Heart left ventricle (tissue), 16 donors: ENCODE measurements at regions not wholly inside any gene's neighbourhood (a gene's known extent, or its start where the extent isn't known, plus 50 kb on each side); places are given as distances from the start of the nearest gene placed in this dataset.

Experiments
- ATAC-seq, 4 donors: fragments of 200-7000 bp; cut with Tn5 transposase; one replicate each; pipeline ENCODE4 v1.9.1; 2020 to 2022; ENCODE audit warnings: moderate library complexity in 4 of 4, mild to moderate bottlenecking in 3 of 4, moderate number of reproducible peaks in 1 of 4
- DNase-seq, 5 donors: peaks; one replicate each; pipeline ENCODE4 v3.0.0-alpha.2; 2020
- H3K27ac ChIP-seq, 12 donors: fragments of 200-600 bp; sonication (generic) in 4 of 12; one replicate each; pipeline versions ENCODE4 v1.5.0 to v1.8.0; 2016 to 2022; ENCODE audit warnings: mild to moderate bottlenecking in 2 of 12
- H3K27me3 ChIP-seq, 9 donors: fragments of 200-600 bp; sonication (generic) in 2 of 9; one replicate each; pipeline versions ENCODE4 v1.5.1 to v1.8.0; 2016 to 2022; ENCODE audit warnings: mild to moderate bottlenecking in 3 of 9
- H3K36me3 ChIP-seq, 9 donors: fragments of 200-600 bp; sonication (generic) in 2 of 9; one replicate each; pipeline versions ENCODE4 v1.5.0 to v1.8.0; 2018 to 2022; ENCODE audit warnings: mild to moderate bottlenecking in 2 of 9
- H3K4me1 ChIP-seq, 12 donors: fragments of 200-600 bp; sonication (generic) in 4 of 12; one replicate each; pipeline versions ENCODE4 v1.5.0 to v1.8.0; 2016 to 2022; ENCODE audit warnings: mild to moderate bottlenecking in 3 of 12
- H3K4me3 ChIP-seq, 12 donors: fragments of 200-600 bp; sonication (generic) in 4 of 12; one replicate each; pipeline versions ENCODE4 v1.5.0 to v1.8.0; 2017 to 2022; ENCODE audit warnings: mild to moderate bottlenecking in 9 of 12, moderate library complexity in 4 of 12
- H3K9me3 ChIP-seq, 12 donors: fragments of 200-600 bp; sonication (generic) in 4 of 12; one replicate each; pipeline versions ENCODE4 v1.5.0 to v1.8.0; 2016 to 2022; ENCODE audit warnings: mild to moderate bottlenecking in 1 of 12
- CTCF ChIP-seq, 12 donors: fragments of 200-600 bp; sonication (generic) in 4 of 12; IDR thresholded peaks; one replicate each; pipeline versions ENCODE4 v1.5.0 to v1.8.0; 2018 to 2022; ENCODE audit warnings: antibody characterized with exemption in 12 of 12, mild to moderate bottlenecking in 5 of 12
- POLR2A ChIP-seq, 2 donors: fragments of 450-650 bp; IDR thresholded peaks; one replicate each; pipeline ENCODE4 v1.6.1; 2017; ENCODE audit warnings: antibody characterized with exemption in 2 of 2, mild to moderate bottlenecking in 2 of 2, moderate library complexity in 2 of 2
- WGBS, 4 donors: extraction: QIAGEN DNeasy Blood & Tissue Kit in 2 of 4; methylation state at CpG; one replicate each; pipeline versions ENCODE4 v1.1.5 to v1.1.7; 2013 to 2018; 5-methylcytosine and 5-hydroxymethylcytosine counted together
- intact Hi-C, 10 donors: fragments of 100-400 bp; cut with DNase I; formaldehyde crosslinking; loops; one replicate each; pipeline versions ENCODE4 v1.11.1 to v1.14.2; 2022
- donor health status: ischemic (EF 13 %, LVEDD 7.1; RV severe dilation, severe dysfunction).
- donor health status: healthy with polysubstance abuse.
- donor health status: DM: no; HTN: yes; CAD: no.
- donor health status: DM: no; HTN: no; CAD: no.
- donor health status: ischemic (EF 25% LVEDD 6.9; RV normal size, moderate dysfunction).
- donor health status: ischemic (EF 25% LVEDD 5.7; RV mildly dilated, moderate dysfunction).
- donor health status: healthy.
- donor health status: DM: yes; HTN: yes; CAD: no.
- donor health status: ischemic (EF 35%, LVEDD 5.7; RV mildly dilated, moderate dysfunction).
- donor health status: nonischemic (EF 11% LVEDD 7.7; RV severe dilation, severe dysfunction).
- donor health status: DM: yes; HTN: yes; CAD: no.
- donor health status: PGD.
- donor health status: ischemic (EF 29% LVEDD 5.4; RV normal size, mild dysfunction).
- donor health status: nonischemic (EF 23%, LVEDD 6.1; RV moderate dilation, normal function).

DNA sequence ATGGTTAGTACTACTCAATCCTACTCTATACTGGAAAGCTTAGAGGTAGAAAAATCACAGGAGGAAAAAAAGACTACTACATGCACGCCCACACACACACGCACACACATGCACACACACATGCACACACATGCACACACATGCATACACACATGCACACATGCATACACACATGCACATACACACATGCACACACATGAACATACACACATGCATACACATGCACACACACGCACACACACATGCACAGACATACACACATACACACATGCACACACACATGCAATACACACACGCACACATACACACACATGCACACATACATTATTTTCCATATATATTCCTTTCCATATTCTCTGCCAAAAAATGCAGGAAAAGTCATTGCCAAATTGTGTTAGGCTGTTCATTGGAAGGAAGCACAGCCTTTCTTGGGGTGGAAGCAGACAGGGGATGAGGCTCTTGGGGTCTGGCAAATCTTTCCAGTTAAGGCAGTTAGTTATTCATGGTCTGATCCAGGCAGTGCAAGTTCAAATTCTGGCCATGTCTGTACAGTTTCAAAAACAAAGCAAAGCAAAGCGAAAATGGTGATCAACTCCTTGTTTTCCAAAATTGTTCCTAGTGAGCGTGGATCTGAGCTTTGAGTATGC is 187.9 kb upstream of the EGFLAM start:
- WGBS, 4 donors = 84 to 95% (median 91%) methylated on average over 6 of the region's 6 CpGs
- Histone ChIP-seq H3K36me3 (no peaks in the 10 kb centered on the region), H3K4me1 (no peaks in the 10 kb centered on the region), H3K4me3 (no peak overlapping the region), H3K27me3 (no peaks in the 10 kb centered on the region), H3K27ac (no peak overlapping the region), H3K9me3 (peaks cover 0 to 17% (median 4%) of the 10 kb centered on the region in 12 donors)
- DNase-seq = no peak
- TF ChIP-seq CTCF (IDR thresholded peaks at IDR 0.05) (no peak), POLR2A (IDR thresholded peaks at IDR 0.05) (no peak)
- no peak for ATAC-seq
- intact Hi-C loops = no loop called here

GRCh38 chr5:38069360-38069759 is 189.0 kb upstream of the EGFLAM start:
- ATAC-seq = no peak
- Histone ChIP-seq H3K36me3 (no peaks in the 10 kb centered on the region), H3K9me3 (peaks cover 0 to 26% (median 4%) of the 10 kb centered on the region in 12 donors), H3K4me3 (no peak overlapping the region), H3K27me3 (no peaks in the 10 kb centered on the region), H3K27ac (no peak overlapping the region), H3K4me1 (no peaks in the 10 kb centered on the region)
- 51 to 61% (median 55%) methylated on average over 3 of the region's 3 CpGs for WGBS, 4 donors
- DNase-seq = no peak
- intact Hi-C loops = no loop called here
- TF ChIP-seq POLR2A (IDR thresholded peaks at IDR 0.05) (no peak), CTCF (IDR thresholded peaks at IDR 0.05) (no peak)

- no peak for TF ChIP-seq CTCF (IDR thresholded peaks at IDR 0.05)
- TF ChIP-seq POLR2A (IDR thresholded peaks at IDR 0.05) = no peak
- WGBS, 4 donors = 84 to 92% (median 91%) methylated on average over 2 of the region's 2 CpGs
- Histone ChIP-seq H3K36me3 (no peaks in the 10 kb centered on the region), H3K9me3 (peaks cover 0 to 32% (median 0%) of the 10 kb centered on the region in 12 donors), H3K27me3 (no peaks in the 10 kb centered on the region), H3K4me3 (no peak overlapping the region), H3K27ac (no peak overlapping the region), H3K4me1 (no peaks in the 10 kb centered on the region)
- ATAC-seq (no peak), DNase-seq (no peak)
- intact Hi-C loops = no loop called here
Measured at GRCh38 chr5:38060354-38060753, 198.0 kb upstream of the EGFLAM start.

GRCh38 chr5:38059876-38060275 is 198.5 kb upstream of the EGFLAM start:
- DNase-seq (no peak), ATAC-seq (no peak)
- Histone ChIP-seq H3K4me1 (no peaks in the 10 kb centered on the region), H3K27me3 (no peaks in the 10 kb centered on the region), H3K36me3 (no peaks in the 10 kb centered on the region), H3K4me3 (no peak overlapping the region), H3K9me3 (peaks cover 0 to 27% (median 0%) of the 10 kb centered on the region in 12 donors), H3K27ac (no peak overlapping the region)
- TF ChIP-seq POLR2A (IDR thresholded peaks at IDR 0.05) = no peak
- 69 to 80% (median 75%) methylated on average over 6 of the region's 6 CpGs for WGBS, 4 donors
- intact Hi-C loops = no loop called here
